K562 (cell line): ENCODE measurements at regions not wholly inside any gene's neighbourhood (a gene's known extent, or its start where the extent isn't known, plus 50 kb on each side); places are given as distances from the start of the nearest gene placed in this dataset.

Source experiments
- ATAC-seq: fragments of 200-7000 bp; cut with Tn5 transposase; 3 replicates; pipeline ENCODE4 v1.9.1; 2020; ENCODE audit warnings: moderate library complexity
- BruUV-seq: library from RNA; stranded (reverse); fragments of 400-500 nt; replicated peaks from 2 replicates; lab custom pipeline; 2021; lab: Mats Ljungman, UMichigan
- CTCF ChIA-PET: fragments of 300-600 bp; formaldehyde crosslinking; extraction: SDS; loops from one replicate; lab custom pipeline; 2021; ENCODE audit warnings: low intra/inter-chr PET ratio; lab: Yijun Ruan, JAX
- POLR2A ChIA-PET: fragments of 300-600, 350-650 bp; sonication (Branson Sonifier 250); formaldehyde crosslinking; extraction: SDS; loops from one replicate; lab custom pipeline; 2021; ENCODE audit warnings: antibody characterized with exemption, inconsistent platforms; lab: Yijun Ruan, JAX
- DNase-seq, 4 experiments: peaks; one replicate each; pipeline versions ENCODE4 v3.0.0 to v3.0.0-alpha.2; 2011 to 2018; ENCODE audit warnings: low spot score in 3 of 4, mixed read lengths in 3 of 4; ENCODE audit errors: extremely low read depth in 1 of 4
- FAIRE-seq: peaks from 2 replicates; lab custom pipeline; 2011; peaks lifted over from hg19 to GRCh38; lab: Jason Lieb, UNC
- H2AFZ ChIP-seq: 2 replicates; pipeline ENCODE4 v1.6.0; 2011; ENCODE audit warnings: low read depth, low read length, control low read depth, inconsistent platforms
- H3K27ac ChIP-seq: fragments of 200-600 bp; 3 replicates; pipeline ENCODE4 v1.8.0; 2011; ENCODE audit warnings: low read depth, mild to moderate bottlenecking, control low read depth, inconsistent platforms, low read length, moderate library complexity, mixed read lengths; ENCODE audit errors: extremely low read depth
- H3K27me3 ChIP-seq, 2 experiments: fragments of 300-600 bp in 1 of 2; 2 replicates in 1 of 2; 3 replicates in 1 of 2; pipeline versions ENCODE4 v1.6.0 to v1.8.0; 2011; ENCODE audit warnings: inconsistent platforms in 2 of 2, low read length in 2 of 2, mild to moderate bottlenecking in 1 of 2, mixed read lengths in 1 of 2, moderate library complexity in 1 of 2; ENCODE audit not compliant: control insufficient read depth in 2 of 2, insufficient read depth in 2 of 2
- H3K36me3 ChIP-seq: fragments of 300-600 bp; 3 replicates; pipeline ENCODE4 v1.8.0; 2011; ENCODE audit warnings: mild to moderate bottlenecking, low read length, inconsistent platforms; ENCODE audit not compliant: control insufficient read depth, insufficient read depth
- H3K4me1 ChIP-seq, 2 experiments: fragments of 200-600 bp in 1 of 2; replicated peaks in 1 of 2; 2 replicates in 1 of 2; 3 replicates in 1 of 2; pipeline versions ENCODE4 v1.5.1 to v1.8.0; 2011; ENCODE audit warnings: inconsistent platforms in 2 of 2, low read length in 2 of 2, mild to moderate bottlenecking in 1 of 2, mixed read lengths in 1 of 2, moderate library complexity in 1 of 2; ENCODE audit not compliant: control insufficient read depth in 2 of 2, insufficient read depth in 2 of 2
- H3K4me2 ChIP-seq: 2 replicates; pipeline ENCODE4 v1.6.1; 2011; ENCODE audit warnings: low read length, control low read depth, inconsistent platforms, mixed read lengths; ENCODE audit not compliant: insufficient read depth
- H3K4me3 ChIP-seq: fragments of 200-600 bp; sonication (generic), shearing (Covaris generic); 2 replicates; pipeline ENCODE4 v1.5.1; 2016; ENCODE audit warnings: control low read depth, inconsistent platforms
- H3K79me2 ChIP-seq: fragments of 200-600 bp; 3 replicates; pipeline ENCODE4 v1.8.0; 2011; ENCODE audit warnings: low read length, inconsistent platforms; ENCODE audit not compliant: control insufficient read depth, insufficient read depth
- H3K9ac ChIP-seq, 2 experiments: 2 replicates each; pipeline versions ENCODE4 v1.6.0 to v1.6.1; 2011; ENCODE audit warnings: low read depth in 2 of 2, low read length in 2 of 2, control low read depth in 1 of 2, inconsistent platforms in 1 of 2, mild to moderate bottlenecking in 1 of 2, mixed read lengths in 1 of 2; ENCODE audit not compliant: insufficient read depth in 1 of 2
- H3K9me1 ChIP-seq: one replicate; pipeline ENCODE4 v1.6.0; 2011; ENCODE audit warnings: inconsistent platforms, mild to moderate bottlenecking, low read length, moderate library complexity; ENCODE audit not compliant: control insufficient read depth, insufficient read depth
- H3K9me3 ChIP-seq: replicated peaks from 2 replicates; pipeline ENCODE4 v1.5.1; 2011; ENCODE audit warnings: low read depth, low read length, inconsistent platforms; ENCODE audit not compliant: control insufficient read depth, insufficient read depth
- H4K20me1 ChIP-seq: replicated peaks from 2 replicates; pipeline ENCODE4 v1.6.1; 2011; ENCODE audit warnings: low read length, inconsistent platforms, mixed read lengths; ENCODE audit not compliant: control insufficient read depth, insufficient read depth
- ADNP ChIP-seq: fragments of 200-800 bp; sonication (Bioruptor generic); IDR thresholded peaks from 2 replicates; pipeline ENCODE4 v1.6.1; 2016; ENCODE audit warnings: missing genetic modification characterization, missing compliant biosample characterization
- ARID1B ChIP-seq: fragments of 450-650 bp; IDR thresholded peaks from 2 replicates; pipeline ENCODE4 v1.6.1; 2016; ENCODE audit warnings: antibody characterized with exemption, mild to moderate bottlenecking, inconsistent platforms
- CAMTA2 ChIP-seq: fragments of 250-450 bp; sonication (Bioruptor Pico); conservative IDR thresholded peaks from 2 replicates; pipeline ENCODE4 v1.5.1; 2022
- CHCHD3 ChIP-seq: fragments of 250-450 bp; sonication (Bioruptor Pico); IDR thresholded peaks from 2 replicates; pipeline ENCODE4 v2.1.2; 2022; ENCODE audit warnings: mild to moderate bottlenecking
- CTBP1 ChIP-seq: fragments of 450-650 bp; IDR thresholded peaks from 2 replicates; pipeline ENCODE4 v1.6.1; 2016; ENCODE audit warnings: borderline replicate concordance
- KDM1A ChIP-seq, 2 experiments: fragments of 450-650 bp; IDR thresholded peaks; 2 replicates each; pipeline ENCODE4 v1.6.1; 2016; ENCODE audit warnings: mild to moderate bottlenecking in 2 of 2
- MTF1 ChIP-seq: fragments of 250-450 bp; sonication (Bioruptor Pico); IDR thresholded peaks from 2 replicates; pipeline ENCODE4 v1.9.0; 2021; ENCODE audit warnings: moderate library complexity, mild to moderate bottlenecking, inconsistent platforms, borderline replicate concordance
- NELFE ChIP-seq: IDR thresholded peaks from 2 replicates; pipeline ENCODE4 v1.6.1; 2011; ENCODE audit warnings: mild to moderate bottlenecking; ENCODE audit not compliant: insufficient read depth, insufficient read length
- NR2C1 ChIP-seq, 2 experiments: fragments of 450-650 bp; IDR thresholded peaks; 2 replicates each; pipeline ENCODE4 v1.6.1; 2017; ENCODE audit warnings: mild to moderate bottlenecking in 2 of 2, antibody characterized with exemption in 1 of 2, inconsistent platforms in 1 of 2, missing compliant biosample characterization in 1 of 2, missing genetic modification characterization in 1 of 2
- TAF15 ChIP-seq: fragments of 200-400 bp; formaldehyde crosslinking; IDR thresholded peaks from 2 replicates; pipeline ENCODE4 v1.6.1; 2017; ENCODE audit warnings: mild to moderate bottlenecking, low read depth, low read length, moderate library complexity
- TEAD1 ChIP-seq, 2 experiments: fragments of 450-650 bp in 1 of 2; sonication (generic) in 1 of 2; formaldehyde crosslinking; IDR thresholded peaks; 2 replicates each; pipeline versions ENCODE4 v1.4.0 to v1.8.0; 2020 to 2022; ENCODE audit warnings: mild to moderate bottlenecking in 2 of 2, missing genetic modification reagents in 1 of 2
- ZFP1 ChIP-seq: fragments of 450-650 bp; formaldehyde crosslinking; IDR thresholded peaks from 2 replicates; pipeline ENCODE4 v1.4.0; 2020; ENCODE audit warnings: mild to moderate bottlenecking, mixed read lengths
- ZNF224 ChIP-seq: sonication (generic); formaldehyde crosslinking; IDR thresholded peaks from 2 replicates; pipeline ENCODE4 v1.8.0; 2022; ENCODE audit warnings: mild to moderate bottlenecking, missing genetic modification reagents
- ZNF263 ChIP-seq: sonication (generic); formaldehyde crosslinking; IDR thresholded peaks from 2 replicates; pipeline ENCODE4 v1.8.0; 2022; ENCODE audit warnings: mild to moderate bottlenecking, missing genetic modification reagents, borderline replicate concordance
- ZNF780A ChIP-seq: fragments of 250-450 bp; sonication (Bioruptor Pico); IDR thresholded peaks from 2 replicates; pipeline ENCODE4 v1.5.0; 2021; ENCODE audit warnings: mild to moderate bottlenecking
- WGBS: fragments of 100-300 bp; shearing (Covaris generic); methylation state at CpG from one replicate; pipeline ENCODE4 v1.1.6; 2016; ENCODE audit warnings: low coverage, mixed read lengths; ENCODE audit not compliant: insufficient coverage; ENCODE audit errors: missing lambda C conversion rate; 5-methylcytosine and 5-hydroxymethylcytosine counted together
- in situ Hi-C: fragments of 300-500 bp; cut with MboI; formaldehyde crosslinking; loops from 4 replicates; pipeline ENCODE4 v1.15.0; 2018; ENCODE audit warnings: inconsistent platforms, mixed read lengths
- intact Hi-C: fragments of 100-400 bp; cut with micrococcal nuclease; formaldehyde crosslinking; loops from 2 replicates; pipeline ENCODE4 v1.14.2; 2022
- TF ChIP-seq, protein P1 (sequence below): fragments of 250-450 bp; sonication (Bioruptor Pico); IDR thresholded peaks from 2 replicates; pipeline ENCODE4 v1.4.0; 2020; ENCODE audit warnings: mild to moderate bottlenecking
- TF ChIP-seq, protein P2 (sequence below): fragments of 250-450 bp; sonication (Bioruptor Pico); IDR thresholded peaks from 2 replicates; pipeline ENCODE4 v1.4.0; 2020; ENCODE audit warnings: mild to moderate bottlenecking, moderate library complexity, borderline replicate concordance
- TF ChIP-seq, protein P3 (sequence below): fragments of 450-650 bp; IDR thresholded peaks from 2 replicates; pipeline ENCODE4 v1.6.1; 2016; ENCODE audit warnings: mild to moderate bottlenecking

DNA sequence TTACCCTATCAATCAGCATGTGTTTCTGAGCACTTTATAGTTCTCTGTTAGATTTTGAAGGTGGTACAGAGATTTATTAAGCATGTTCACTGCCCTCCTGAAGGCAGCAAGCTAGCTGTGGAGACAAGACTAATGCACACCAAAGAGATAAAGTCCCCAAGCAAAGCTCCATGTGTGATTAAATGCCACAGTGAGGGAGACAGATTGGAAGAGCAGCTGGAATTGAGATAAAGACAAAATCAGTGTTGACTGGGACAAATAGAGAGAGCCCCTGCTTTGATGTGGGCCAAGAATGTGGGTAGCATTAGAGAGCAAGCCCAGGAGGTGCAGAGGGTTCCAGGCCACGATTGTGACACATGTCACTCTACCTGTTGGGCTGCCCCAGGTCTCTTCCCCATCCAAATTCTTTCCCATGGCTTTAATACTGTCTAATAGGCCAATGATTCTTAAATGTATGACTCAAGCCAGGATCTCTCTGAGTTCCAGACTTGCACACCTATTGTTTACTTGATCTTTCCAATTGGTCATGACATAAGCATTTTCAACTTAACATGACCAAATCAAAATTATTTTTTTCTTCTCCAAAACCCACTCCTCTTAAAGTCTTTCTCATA is 60.1 kb upstream of the ZC3H12C start:
- no peak overlapping the region for H3K4me2 ChIP-seq
- H3K79me2 ChIP-seq: no peaks in the 10 kb centered on the region
- no peak for ATAC-seq
- no peaks in the 10 kb centered on the region for H3K4me1 ChIP-seq
- no peak overlapping the region for H3K27ac ChIP-seq
- FAIRE-seq: no peak
- no peak overlapping the region for H3K9ac ChIP-seq
- intact Hi-C loops (no loop called here), in situ Hi-C loops (no loop called here)
- no TSS peak for BruUV-seq
- ChIA-PET CTCF (no interaction called here), POLR2A (no interaction called here)
- no peak overlapping the region for H2AFZ ChIP-seq
- 5% methylated on average over 1 of the region's 1 CpG for WGBS
- no peaks in the 10 kb centered on the region for H3K9me3 ChIP-seq
- H4K20me1 ChIP-seq: no peaks in the 10 kb centered on the region
- H3K4me3 ChIP-seq: no peak overlapping the region
- H3K36me3 ChIP-seq: no peaks in the 10 kb centered on the region
- no peak for DNase-seq
- no peaks in the 10 kb centered on the region for H3K27me3 ChIP-seq
- no peaks in the 10 kb centered on the region for H3K9me1 ChIP-seq
- peak; percentile 81 to 84; a peak in 3 of 4 replicates for TF ChIP-seq KDM1A (IDR thresholded peaks at IDR 0.05)
- TF ChIP-seq TAF15: no peak
- no peak for TF ChIP-seq CHCHD3 (CRISPR knock-in tag)
- TF ChIP-seq MTF1 (CRISPR knock-in tag): no peak
- no peak for TF ChIP-seq ADNP (tag)
- TF ChIP-seq, protein P1, sequence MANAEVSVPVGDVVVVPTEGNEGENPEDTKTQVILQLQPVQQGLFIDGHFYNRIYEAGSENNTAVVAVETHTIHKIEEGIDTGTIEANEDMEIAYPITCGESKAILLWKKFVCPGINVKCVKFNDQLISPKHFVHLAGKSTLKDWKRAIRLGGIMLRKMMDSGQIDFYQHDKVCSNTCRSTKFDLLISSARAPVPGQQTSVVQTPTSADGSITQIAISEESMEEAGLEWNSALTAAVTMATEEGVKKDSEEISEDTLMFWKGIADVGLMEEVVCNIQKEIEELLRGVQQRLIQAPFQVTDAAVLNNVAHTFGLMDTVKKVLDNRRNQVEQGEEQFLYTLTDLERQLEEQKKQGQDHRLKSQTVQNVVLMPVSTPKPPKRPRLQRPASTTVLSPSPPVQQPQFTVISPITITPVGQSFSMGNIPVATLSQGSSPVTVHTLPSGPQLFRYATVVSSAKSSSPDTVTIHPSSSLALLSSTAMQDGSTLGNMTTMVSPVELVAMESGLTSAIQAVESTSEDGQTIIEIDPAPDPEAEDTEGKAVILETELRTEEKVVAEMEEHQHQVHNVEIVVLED (CRISPR knock-in tag): no peak
- TF ChIP-seq ZNF263 (CRISPR knock-in tag): no peak
- TF ChIP-seq ARID1B: no peak
- TF ChIP-seq NR2C1 (IDR thresholded peaks at IDR 0.05): no peak
- TF ChIP-seq NR2C1 (tag; IDR thresholded peaks at IDR 0.05): no peak
- no peak for TF ChIP-seq ZNF224 (CRISPR knock-in tag)
- 0 out of 4 replicates have a peak, but pooled peaks of 1 of the 2 experiments have one; percentile 24 for TF ChIP-seq TEAD1 (CRISPR knock-in tag; IDR thresholded peaks at IDR 0.05)
- TF ChIP-seq CAMTA2 (CRISPR knock-in tag): no peak
- TF ChIP-seq ZNF780A (CRISPR knock-in tag): no peak
- no peak for TF ChIP-seq ZFP1 (CRISPR knock-in tag)
- TF ChIP-seq, protein P2, sequence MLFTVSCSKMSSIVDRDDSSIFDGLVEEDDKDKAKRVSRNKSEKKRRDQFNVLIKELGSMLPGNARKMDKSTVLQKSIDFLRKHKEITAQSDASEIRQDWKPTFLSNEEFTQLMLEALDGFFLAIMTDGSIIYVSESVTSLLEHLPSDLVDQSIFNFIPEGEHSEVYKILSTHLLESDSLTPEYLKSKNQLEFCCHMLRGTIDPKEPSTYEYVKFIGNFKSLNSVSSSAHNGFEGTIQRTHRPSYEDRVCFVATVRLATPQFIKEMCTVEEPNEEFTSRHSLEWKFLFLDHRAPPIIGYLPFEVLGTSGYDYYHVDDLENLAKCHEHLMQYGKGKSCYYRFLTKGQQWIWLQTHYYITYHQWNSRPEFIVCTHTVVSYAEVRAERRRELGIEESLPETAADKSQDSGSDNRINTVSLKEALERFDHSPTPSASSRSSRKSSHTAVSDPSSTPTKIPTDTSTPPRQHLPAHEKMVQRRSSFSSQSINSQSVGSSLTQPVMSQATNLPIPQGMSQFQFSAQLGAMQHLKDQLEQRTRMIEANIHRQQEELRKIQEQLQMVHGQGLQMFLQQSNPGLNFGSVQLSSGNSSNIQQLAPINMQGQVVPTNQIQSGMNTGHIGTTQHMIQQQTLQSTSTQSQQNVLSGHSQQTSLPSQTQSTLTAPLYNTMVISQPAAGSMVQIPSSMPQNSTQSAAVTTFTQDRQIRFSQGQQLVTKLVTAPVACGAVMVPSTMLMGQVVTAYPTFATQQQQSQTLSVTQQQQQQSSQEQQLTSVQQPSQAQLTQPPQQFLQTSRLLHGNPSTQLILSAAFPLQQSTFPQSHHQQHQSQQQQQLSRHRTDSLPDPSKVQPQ (CRISPR knock-in tag): no peak
- TF ChIP-seq CTBP1: no peak
- TF ChIP-seq NELFE: no peak
- TF ChIP-seq, protein P3, sequence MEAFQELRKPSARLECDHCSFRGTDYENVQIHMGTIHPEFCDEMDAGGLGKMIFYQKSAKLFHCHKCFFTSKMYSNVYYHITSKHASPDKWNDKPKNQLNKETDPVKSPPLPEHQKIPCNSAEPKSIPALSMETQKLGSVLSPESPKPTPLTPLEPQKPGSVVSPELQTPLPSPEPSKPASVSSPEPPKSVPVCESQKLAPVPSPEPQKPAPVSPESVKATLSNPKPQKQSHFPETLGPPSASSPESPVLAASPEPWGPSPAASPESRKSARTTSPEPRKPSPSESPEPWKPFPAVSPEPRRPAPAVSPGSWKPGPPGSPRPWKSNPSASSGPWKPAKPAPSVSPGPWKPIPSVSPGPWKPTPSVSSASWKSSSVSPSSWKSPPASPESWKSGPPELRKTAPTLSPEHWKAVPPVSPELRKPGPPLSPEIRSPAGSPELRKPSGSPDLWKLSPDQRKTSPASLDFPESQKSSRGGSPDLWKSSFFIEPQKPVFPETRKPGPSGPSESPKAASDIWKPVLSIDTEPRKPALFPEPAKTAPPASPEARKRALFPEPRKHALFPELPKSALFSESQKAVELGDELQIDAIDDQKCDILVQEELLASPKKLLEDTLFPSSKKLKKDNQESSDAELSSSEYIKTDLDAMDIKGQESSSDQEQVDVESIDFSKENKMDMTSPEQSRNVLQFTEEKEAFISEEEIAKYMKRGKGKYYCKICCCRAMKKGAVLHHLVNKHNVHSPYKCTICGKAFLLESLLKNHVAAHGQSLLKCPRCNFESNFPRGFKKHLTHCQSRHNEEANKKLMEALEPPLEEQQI: no peak
